GM12874 (cell line): ENCODE measurements at regions not wholly inside any gene's neighbourhood (a gene's known extent, or its start where the extent isn't known, plus 50 kb on each side); places are given as distances from the start of the nearest gene placed in this dataset.
A peak's percentile ranks its signal among the peaks of the same experiment; 100 is the strongest.

Source experiments
- TF ChIP-seq, protein P1 (sequence below): IDR thresholded peaks from 2 replicates; pipeline ENCODE4 v1.5.1; 2011; ENCODE audit warnings: low read depth, mild to moderate bottlenecking, control low read depth, low read length, moderate library complexity; ENCODE audit not compliant: insufficient read depth

- TF ChIP-seq, protein P1, sequence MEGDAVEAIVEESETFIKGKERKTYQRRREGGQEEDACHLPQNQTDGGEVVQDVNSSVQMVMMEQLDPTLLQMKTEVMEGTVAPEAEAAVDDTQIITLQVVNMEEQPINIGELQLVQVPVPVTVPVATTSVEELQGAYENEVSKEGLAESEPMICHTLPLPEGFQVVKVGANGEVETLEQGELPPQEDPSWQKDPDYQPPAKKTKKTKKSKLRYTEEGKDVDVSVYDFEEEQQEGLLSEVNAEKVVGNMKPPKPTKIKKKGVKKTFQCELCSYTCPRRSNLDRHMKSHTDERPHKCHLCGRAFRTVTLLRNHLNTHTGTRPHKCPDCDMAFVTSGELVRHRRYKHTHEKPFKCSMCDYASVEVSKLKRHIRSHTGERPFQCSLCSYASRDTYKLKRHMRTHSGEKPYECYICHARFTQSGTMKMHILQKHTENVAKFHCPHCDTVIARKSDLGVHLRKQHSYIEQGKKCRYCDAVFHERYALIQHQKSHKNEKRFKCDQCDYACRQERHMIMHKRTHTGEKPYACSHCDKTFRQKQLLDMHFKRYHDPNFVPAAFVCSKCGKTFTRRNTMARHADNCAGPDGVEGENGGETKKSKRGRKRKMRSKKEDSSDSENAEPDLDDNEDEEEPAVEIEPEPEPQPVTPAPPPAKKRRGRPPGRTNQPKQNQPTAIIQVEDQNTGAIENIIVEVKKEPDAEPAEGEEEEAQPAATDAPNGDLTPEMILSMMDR: no peak
These were observed 125.7 kb upstream of the CDK1 start for GRCh38 chr10:60652628-60653027.

DNA sequence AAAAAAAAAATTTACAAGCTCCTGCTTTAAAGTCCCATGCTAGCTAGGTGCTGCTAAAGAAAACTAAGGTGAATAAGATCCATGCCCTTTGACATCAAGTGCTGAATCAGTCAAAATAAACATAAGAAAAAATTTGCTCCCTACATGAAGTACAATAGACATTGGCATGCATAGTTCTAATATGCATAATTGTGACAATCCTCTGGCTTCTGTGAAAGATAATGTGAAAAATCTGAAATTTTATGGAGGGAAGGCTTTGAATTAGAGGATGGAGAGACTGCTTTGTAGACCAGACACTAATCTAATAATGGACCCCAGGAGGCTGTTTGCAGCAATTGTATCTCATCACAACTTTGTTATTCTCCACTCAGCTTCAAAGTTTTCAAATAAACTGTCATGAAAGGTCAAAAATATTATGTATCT, 127.9 kb upstream of the CDK1 start:
- TF ChIP-seq, protein P1: no peak

GRCh38 chr10:60649485-60650377, 128.5 kb upstream of the CDK1 start:
- TF ChIP-seq, protein P1: no peak

DNA sequence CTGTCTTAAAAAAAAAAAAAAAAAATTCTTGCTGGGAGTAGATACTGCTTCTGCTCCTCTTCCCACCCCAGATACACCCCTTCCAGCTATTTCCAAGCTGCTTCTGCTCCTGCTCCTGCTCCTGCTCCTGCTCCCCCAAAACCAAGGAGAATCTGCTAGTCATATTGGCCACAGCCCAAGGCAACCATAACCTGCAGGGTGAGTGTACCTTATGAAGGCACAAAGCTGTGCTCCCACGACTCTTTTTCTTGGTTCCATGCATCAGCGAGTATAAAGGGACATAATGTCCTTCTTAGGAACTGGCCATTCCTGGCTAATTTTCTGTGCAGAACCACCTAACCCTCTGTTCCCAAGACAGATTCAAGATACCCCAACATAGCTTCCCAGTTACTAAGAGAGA, 129.5 kb upstream of the CDK1 start:
- TF ChIP-seq, protein P1: no peak

DNA sequence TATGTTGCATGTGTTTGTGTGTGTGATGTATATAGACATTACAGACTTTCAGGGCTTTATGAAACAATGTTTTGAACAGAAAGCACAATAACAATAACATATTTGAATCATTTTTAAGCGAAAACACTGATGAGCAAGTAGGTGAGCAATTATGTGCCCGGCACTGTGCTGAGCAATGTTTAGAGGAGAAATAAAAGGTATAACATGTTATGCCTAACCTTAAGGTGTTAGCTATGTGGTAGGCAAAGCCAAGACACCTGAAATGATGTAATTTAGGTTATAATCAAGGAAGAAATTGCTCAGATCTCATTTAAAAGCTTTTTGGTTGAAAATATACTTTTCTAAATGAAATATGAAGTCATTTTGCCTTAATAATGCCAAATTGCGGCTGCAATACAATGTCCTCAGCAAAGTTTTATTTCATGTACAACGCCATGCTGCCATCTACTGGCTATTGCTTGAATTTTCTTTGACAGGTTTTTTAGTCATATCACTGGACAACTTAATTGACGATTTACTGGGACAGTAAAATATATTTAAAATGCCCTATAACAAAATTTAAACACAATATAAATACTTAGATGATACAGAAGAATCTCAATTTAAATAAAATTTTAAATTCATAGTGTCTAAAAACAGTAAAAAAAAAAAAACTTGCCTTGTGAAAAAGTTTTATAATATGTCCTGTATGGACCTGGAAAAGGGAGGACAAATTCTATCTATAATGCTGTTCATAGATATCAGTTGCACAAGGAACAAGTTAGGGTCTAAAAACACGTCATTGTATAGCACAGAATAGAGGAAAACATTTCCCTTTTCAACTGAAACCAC, 131.1 kb upstream of the CDK1 start:
- TF ChIP-seq, protein P1: peak; percentile 39; the same call in 1 of the 2 replicates

DNA sequence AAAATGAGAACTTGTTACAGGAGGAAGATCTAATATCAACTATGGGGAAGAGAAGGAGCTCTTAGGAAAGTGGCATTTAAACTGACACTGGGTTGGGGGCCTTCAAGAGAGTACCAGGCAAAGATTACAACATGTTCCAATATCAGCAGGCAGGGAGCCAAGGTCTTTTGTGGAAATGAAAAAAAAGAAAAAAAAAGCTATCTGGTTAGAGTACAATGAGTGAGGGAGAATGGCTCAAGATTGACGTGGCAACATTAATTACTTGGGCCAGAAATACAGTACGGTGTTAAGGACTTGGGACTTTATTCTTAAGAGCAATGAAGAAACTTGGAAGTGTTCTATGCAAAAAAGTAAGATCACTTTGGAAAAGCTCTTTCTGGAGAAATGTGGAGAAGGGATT, 132.3 kb upstream of the CDK1 start:
- TF ChIP-seq, protein P1: no peak

- TF ChIP-seq, protein P1: no peak
These were observed 133.7 kb upstream of the CDK1 start for GRCh38 chr10:60644436-60645130.
